Gastrocnemius medialis (tissue), 4 donors: ENCODE measurements at regions not wholly inside any gene's neighbourhood (a gene's known extent, or its start where the extent isn't known, plus 50 kb on each side); places are given as distances from the start of the nearest gene placed in this dataset.
"Not testable (repeated sequence)": the region's sequence is repeated elsewhere in the genome, so short reads cannot be mapped to it uniquely, and the experiment has no call there.

ENCODE experiments used
- CTCF ChIP-seq, 5 experiments: fragments of 450-650 bp in 3 of 5; fragments of 200-600 bp in 2 of 5; sonication (generic) in 2 of 5; IDR thresholded peaks in 4 of 5; conservative IDR thresholded peaks in 1 of 5; 1 replicate in 4 of 5; 2 replicates in 1 of 5; pipeline ENCODE4 v1.5.1; 2016 to 2019; ENCODE audit warnings: antibody characterized with exemption in 5 of 5, mild to moderate bottlenecking in 3 of 5, moderate library complexity in 3 of 5
- POLR2A ChIP-seq, 2 donors: fragments of 450-650 bp; IDR thresholded peaks; one replicate each; pipeline ENCODE4 v1.6.1; 2017; ENCODE audit warnings: antibody characterized with exemption in 2 of 2, mild to moderate bottlenecking in 2 of 2, moderate library complexity in 2 of 2

DNA sequence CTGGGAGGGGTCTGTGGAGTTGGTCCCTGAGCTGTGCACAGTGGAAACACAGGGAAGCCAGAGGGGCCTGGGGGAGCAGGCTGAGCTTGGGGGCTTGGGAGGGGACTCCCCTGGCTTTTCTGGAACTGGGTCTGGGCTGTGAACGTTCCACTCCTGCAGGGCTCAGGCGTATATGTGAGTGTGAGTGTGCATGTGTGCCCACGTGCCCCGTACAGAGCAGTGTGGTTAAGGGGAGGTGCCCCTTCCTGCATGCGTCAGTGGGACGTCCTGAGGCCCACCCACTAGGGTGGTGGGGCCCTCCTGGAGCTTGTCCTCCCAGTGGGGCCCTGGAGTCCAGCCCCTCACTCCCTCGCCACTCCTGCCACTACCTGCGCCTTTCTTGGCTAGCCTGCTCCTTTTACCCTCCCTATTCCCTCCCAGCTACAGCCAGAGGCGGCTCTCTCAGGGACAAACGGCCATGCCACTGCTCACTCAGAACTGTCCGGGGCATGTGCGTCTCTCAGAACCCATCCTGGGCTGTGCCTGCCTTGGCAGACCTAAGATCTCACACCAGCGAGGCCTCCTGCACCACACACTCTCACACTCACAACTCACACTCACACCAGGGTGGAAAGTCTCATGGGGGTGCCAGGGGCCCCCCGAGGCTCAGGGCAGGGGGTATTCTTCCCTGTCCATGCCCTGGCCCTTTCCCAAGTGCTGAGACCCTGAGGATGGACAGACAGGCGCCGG, 59.9 kb downstream of the TMEM121 start:
- TF ChIP-seq CTCF (IDR thresholded peaks at IDR 0.05 in 4 of 5, conservative IDR thresholded peaks at IDR 0.05 in 1 of 5); POLR2A (IDR thresholded peaks at IDR 0.05): not testable (repeated sequence)
